H1 (cell line): ENCODE measurements at regions not wholly inside any gene's neighbourhood (a gene's known extent, or its start where the extent isn't known, plus 50 kb on each side); places are given as distances from the start of the nearest gene placed in this dataset.

ENCODE experiments used
- CBX5 ChIP-seq: fragments of 300-800, 300-1000 bp; sonication (generic); IDR thresholded peaks from 2 replicates; pipeline ENCODE4 v1.7.1; 2016; ENCODE audit warnings: antibody characterized with exemption, low read length, low read depth
- CTCF ChIP-seq, 3 experiments: IDR thresholded peaks; 1 replicate in 2 of 3; 2 replicates in 1 of 3; pipeline versions ENCODE4 v1.5.1 to v1.6.1; 2011; ENCODE audit warnings: low read length in 3 of 3, mild to moderate bottlenecking in 3 of 3, inconsistent platforms in 2 of 3, low read depth in 1 of 3, moderate library complexity in 1 of 3; ENCODE audit not compliant: insufficient read depth in 1 of 3; ENCODE audit errors: control extremely low read depth in 1 of 3
- EGR1 ChIP-seq: IDR thresholded peaks from 2 replicates; pipeline ENCODE4 v1.6.1; 2011; ENCODE audit warnings: low read depth, low read length, borderline replicate concordance
- EZH2 ChIP-seq: fragments of 200-600 bp; sonication (generic); IDR thresholded peaks from 2 replicates; pipeline ENCODE4 v1.7.1; 2012; ENCODE audit warnings: low read depth, mild to moderate bottlenecking, moderate library complexity, low read length, inconsistent platforms; ENCODE audit not compliant: severe bottlenecking
- HDAC2 ChIP-seq, 2 experiments: fragments of 300-600 bp in 1 of 2; sonication (generic) in 1 of 2; IDR thresholded peaks; 2 replicates each; pipeline ENCODE4 v1.6.1; 2011 to 2012; ENCODE audit warnings: low read depth in 2 of 2, low read length in 2 of 2, mild to moderate bottlenecking in 2 of 2, moderate library complexity in 2 of 2, borderline replicate concordance in 1 of 2, inconsistent platforms in 1 of 2
- JUN ChIP-seq: IDR thresholded peaks from 2 replicates; pipeline ENCODE4 v1.6.1; 2011; ENCODE audit warnings: low read depth, mild to moderate bottlenecking, improper control_type of control experiment, low read length
- MAFK ChIP-seq: IDR thresholded peaks from 2 replicates; pipeline ENCODE4 v1.6.1; 2012; ENCODE audit warnings: low read depth, mild to moderate bottlenecking, improper control_type of control experiment, low read length
- MAX ChIP-seq: IDR thresholded peaks from 2 replicates; pipeline ENCODE4 v1.6.1; 2012; ENCODE audit warnings: inconsistent platforms
- RBBP5 ChIP-seq: IDR thresholded peaks from 2 replicates; pipeline ENCODE4 v1.7.1; 2012; ENCODE audit warnings: low read depth, mild to moderate bottlenecking, inconsistent platforms, low read length, moderate library complexity, borderline replicate concordance
- RFX5 ChIP-seq: IDR thresholded peaks from 2 replicates; pipeline ENCODE4 v1.6.1; 2011; ENCODE audit warnings: low read depth, low read length, improper control_type of control experiment, borderline replicate concordance
- TAF1 ChIP-seq: IDR thresholded peaks from 2 replicates; pipeline ENCODE4 v1.6.1; 2011; ENCODE audit warnings: mild to moderate bottlenecking, low read depth, low read length
- TAF7 ChIP-seq: optimal IDR thresholded peaks from 2 replicates; pipeline ENCODE3; 2011; ENCODE audit warnings: low read depth, mild to moderate bottlenecking, inconsistent platforms, low read length, moderate library complexity, borderline replicate concordance
- USF2 ChIP-seq: IDR thresholded peaks from 2 replicates; pipeline ENCODE4 v1.6.1; 2011; ENCODE audit warnings: low read length, improper control_type of control experiment

GRCh38 chr12:58415716-58416115 lies 474.3 kb downstream of the ATP23 start:
- TF ChIP-seq EGR1 (no peak), CTCF (IDR thresholded peaks at IDR 0.05; ENCODE audit: control extremely low read depth in 1 of 3, insufficient read depth in 1 of 3, low read depth in 1 of 3, low read length in 3 of 3) (no peak), CBX5 (no peak), RFX5 (no peak), EZH2 (no peak), MAFK (no peak), TAF1 (no peak), TAF7 (no peak), USF2 (no peak), MAX (no peak), RBBP5 (no peak), HDAC2 (IDR thresholded peaks at IDR 0.05; ENCODE audit: borderline replicate concordance in 1 of 2, low read depth in 2 of 2, low read length in 2 of 2) (no peak), JUN (no peak)
